Transverse colon (tissue), 4 donors: ENCODE measurements at regions not wholly inside any gene's neighbourhood (a gene's known extent, or its start where the extent isn't known, plus 50 kb on each side); places are given as distances from the start of the nearest gene placed in this dataset.

Experiments used
- DNase-seq: peaks from one replicate; pipeline ENCODE4 v3.0.0-alpha.2; 2019
- H3K27ac ChIP-seq, 4 donors: fragments of 200-600 bp; sonication (generic); 2 replicates each; pipeline ENCODE4 v1.5.1; 2016 to 2018; ENCODE audit warnings: inconsistent platforms in 4 of 4
- H3K27me3 ChIP-seq: fragments of 200-600 bp; sonication (generic); 2 replicates; pipeline ENCODE4 v1.5.1; 2017; ENCODE audit warnings: inconsistent platforms
- H3K36me3 ChIP-seq, 4 donors: fragments of 200-600 bp; sonication (generic); 2 replicates each; pipeline ENCODE4 v1.5.1; 2017 to 2019; ENCODE audit warnings: inconsistent platforms in 4 of 4
- H3K4me1 ChIP-seq, 4 donors: fragments of 200-600 bp; sonication (generic); 2 replicates each; pipeline ENCODE4 v1.5.1; 2017 to 2020; ENCODE audit warnings: inconsistent platforms in 4 of 4
- H3K4me3 ChIP-seq, 4 donors: fragments of 200-600 bp; sonication (generic); 1 replicate in 1 of 4; 2 replicates in 3 of 4; pipeline versions ENCODE4 v1.5.1 to v1.6.1; 2017 to 2019; ENCODE audit warnings: inconsistent platforms in 4 of 4
- H3K9me3 ChIP-seq, 2 donors: fragments of 200-600 bp; sonication (generic); 2 replicates each; pipeline ENCODE4 v1.5.1; 2017 to 2019; ENCODE audit warnings: inconsistent platforms in 2 of 2
- EP300 ChIP-seq: sonication (generic); formaldehyde crosslinking; IDR thresholded peaks from one replicate; pipeline ENCODE4 v1.6.1; 2017; ENCODE audit warnings: antibody characterized with exemption, low read depth
- POLR2A ChIP-seq: fragments of 450-650 bp; IDR thresholded peaks from one replicate; pipeline ENCODE4 v1.6.1; 2016; ENCODE audit warnings: antibody characterized with exemption, mild to moderate bottlenecking, moderate library complexity
- POLR2AphosphoS5 ChIP-seq, 3 donors: sonication (generic); formaldehyde crosslinking; IDR thresholded peaks; one replicate each; pipeline ENCODE4 v1.6.1; 2016; ENCODE audit warnings: antibody characterized with exemption in 3 of 3
- WGBS, 2 donors: methylation state at CpG; one replicate each; pipeline ENCODE4 v1.1.5; 2018; ENCODE audit warnings: low coverage in 1 of 2; 5-methylcytosine and 5-hydroxymethylcytosine counted together
- in situ Hi-C, 4 donors: fragments of 200-750 bp; cut with MboI; loops; one replicate each; pipeline versions ENCODE4 v1.15.0 to v1.15.1; 2017; ENCODE audit warnings: low sequenced_read_pairs in 3 of 4, low pct_ligation_motif_present in 1 of 4, low pct_unique_long_range_greater_than_20kb in 1 of 4
- intact Hi-C: fragments of 100-400 bp; cut with DNase I; formaldehyde crosslinking; loops from one replicate; pipeline ENCODE4 v1.15.1; 2023; ENCODE audit warnings: low total_unique reads
- TF ChIP-seq, protein P1 (sequence below), 5 experiments: fragments of 200-600 bp in 3 of 5; fragments of 450-650 bp in 2 of 5; sonication (generic) in 3 of 5; IDR thresholded peaks; 1 replicate in 2 of 5; 2 replicates in 3 of 5; pipeline ENCODE4 v1.5.1; 2016 to 2017; ENCODE audit warnings: antibody characterized with exemption in 5 of 5, inconsistent platforms in 3 of 5, mild to moderate bottlenecking in 2 of 5, moderate library complexity in 1 of 5

- no peaks in the 10 kb centered on the region for H3K9me3 ChIP-seq
- no peak for TF ChIP-seq POLR2A
- TF ChIP-seq, protein P1, sequence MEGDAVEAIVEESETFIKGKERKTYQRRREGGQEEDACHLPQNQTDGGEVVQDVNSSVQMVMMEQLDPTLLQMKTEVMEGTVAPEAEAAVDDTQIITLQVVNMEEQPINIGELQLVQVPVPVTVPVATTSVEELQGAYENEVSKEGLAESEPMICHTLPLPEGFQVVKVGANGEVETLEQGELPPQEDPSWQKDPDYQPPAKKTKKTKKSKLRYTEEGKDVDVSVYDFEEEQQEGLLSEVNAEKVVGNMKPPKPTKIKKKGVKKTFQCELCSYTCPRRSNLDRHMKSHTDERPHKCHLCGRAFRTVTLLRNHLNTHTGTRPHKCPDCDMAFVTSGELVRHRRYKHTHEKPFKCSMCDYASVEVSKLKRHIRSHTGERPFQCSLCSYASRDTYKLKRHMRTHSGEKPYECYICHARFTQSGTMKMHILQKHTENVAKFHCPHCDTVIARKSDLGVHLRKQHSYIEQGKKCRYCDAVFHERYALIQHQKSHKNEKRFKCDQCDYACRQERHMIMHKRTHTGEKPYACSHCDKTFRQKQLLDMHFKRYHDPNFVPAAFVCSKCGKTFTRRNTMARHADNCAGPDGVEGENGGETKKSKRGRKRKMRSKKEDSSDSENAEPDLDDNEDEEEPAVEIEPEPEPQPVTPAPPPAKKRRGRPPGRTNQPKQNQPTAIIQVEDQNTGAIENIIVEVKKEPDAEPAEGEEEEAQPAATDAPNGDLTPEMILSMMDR (IDR thresholded peaks at IDR 0.05): no peak
- no peak for TF ChIP-seq EP300
- no peak for TF ChIP-seq POLR2AphosphoS5 (IDR thresholded peaks at IDR 0.05)
- H3K27me3 ChIP-seq: no peaks in the 10 kb centered on the region
- intact Hi-C loops (no loop called here), in situ Hi-C loops (no loop called here)
- no peak overlapping the region for H3K27ac ChIP-seq
- 67 to 75% methylated on average over 2 of the region's 2 CpGs for WGBS, 2 donors
- no peaks in the 10 kb centered on the region for H3K4me1 ChIP-seq
- DNase-seq: no peak
- no peak overlapping the region for H3K4me3 ChIP-seq
- H3K36me3 ChIP-seq: no peaks in the 10 kb centered on the region
Measured at GRCh38 chr4:127500242-127500641, 132.5 kb upstream of the INTU start.

- Histone ChIP-seq H3K27ac (no peak overlapping the region), H3K9me3 (no peaks in the 10 kb centered on the region), H3K27me3 (no peaks in the 10 kb centered on the region), H3K4me1 (no peaks in the 10 kb centered on the region), H3K4me3 (no peak overlapping the region), H3K36me3 (no peaks in the 10 kb centered on the region)
- intact Hi-C loops: no loop called here
- TF ChIP-seq, protein P1 (IDR thresholded peaks at IDR 0.05): no peak
- TF ChIP-seq EP300 (no peak), POLR2AphosphoS5 (IDR thresholded peaks at IDR 0.05) (no peak), POLR2A (no peak)
- no peak for DNase-seq
- in situ Hi-C loops: no loop called here
Measured at GRCh38 chr4:127501103-127501502, 131.7 kb upstream of the INTU start.

DNA sequence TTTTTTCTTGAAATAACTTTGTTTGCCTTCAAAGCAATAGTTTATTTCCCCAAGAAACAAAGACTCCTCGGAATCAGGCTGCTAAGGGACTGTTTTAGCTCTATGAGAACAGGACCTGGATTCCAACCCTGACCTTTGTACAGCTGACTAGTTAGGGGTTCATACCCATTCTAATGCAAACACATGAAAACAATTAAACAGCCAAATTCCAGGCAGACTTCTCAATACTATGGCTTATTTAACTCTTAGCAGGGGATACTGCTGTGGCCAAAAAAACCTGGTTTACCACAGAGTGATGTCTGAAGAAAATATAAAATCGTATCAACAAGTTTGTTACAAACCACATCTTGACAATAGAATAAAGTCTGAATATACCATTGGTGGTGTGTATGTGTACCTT, 129.6 kb upstream of the INTU start:
- intact Hi-C loops: no loop called here

GRCh38 chr4:127505203-127505602, 127.6 kb upstream of the INTU start:
- intact Hi-C loops: no loop called here

More for the DNA sequence above, 129.6 kb upstream of the INTU start:
- no peaks in the 10 kb centered on the region for H3K36me3 ChIP-seq
- no peaks in the 10 kb centered on the region for H3K27me3 ChIP-seq
- no peak overlapping the region for H3K27ac ChIP-seq
- H3K4me3 ChIP-seq: no peak overlapping the region
- TF ChIP-seq EP300: no peak
- no peak for TF ChIP-seq POLR2AphosphoS5 (IDR thresholded peaks at IDR 0.05)
- TF ChIP-seq, protein P1 (IDR thresholded peaks at IDR 0.05): no peak
- no peak for TF ChIP-seq POLR2A
- no peaks in the 10 kb centered on the region for H3K9me3 ChIP-seq
- DNase-seq: no peak
- WGBS, 2 donors: 67% methylated on average over 2 of the region's 2 CpGs
- no peaks in the 10 kb centered on the region for H3K4me1 ChIP-seq
- in situ Hi-C loops: no loop called here

More at GRCh38 chr4:127505203-127505602, 127.6 kb upstream of the INTU start:
- DNase-seq: no peak
- Histone ChIP-seq H3K27me3 (no peaks in the 10 kb centered on the region), H3K4me3 (no peak overlapping the region), H3K4me1 (no peaks in the 10 kb centered on the region), H3K27ac (no peak overlapping the region), H3K36me3 (no peaks in the 10 kb centered on the region), H3K9me3 (no peaks in the 10 kb centered on the region)
- 0 to 18% methylated on average over 1 of the region's 1 CpG for WGBS, 2 donors
- in situ Hi-C loops: no loop called here
- no peak for TF ChIP-seq EP300
- no peak for TF ChIP-seq POLR2AphosphoS5 (IDR thresholded peaks at IDR 0.05)
- TF ChIP-seq POLR2A: no peak
- TF ChIP-seq, protein P1 (IDR thresholded peaks at IDR 0.05): no peak
